ENCODE measurements at regions not wholly inside any gene's neighbourhood (a gene's known extent, or its start where the extent isn't known, plus 50 kb on each side); places are given as distances from the start of the nearest gene placed in this dataset.

DNA sequence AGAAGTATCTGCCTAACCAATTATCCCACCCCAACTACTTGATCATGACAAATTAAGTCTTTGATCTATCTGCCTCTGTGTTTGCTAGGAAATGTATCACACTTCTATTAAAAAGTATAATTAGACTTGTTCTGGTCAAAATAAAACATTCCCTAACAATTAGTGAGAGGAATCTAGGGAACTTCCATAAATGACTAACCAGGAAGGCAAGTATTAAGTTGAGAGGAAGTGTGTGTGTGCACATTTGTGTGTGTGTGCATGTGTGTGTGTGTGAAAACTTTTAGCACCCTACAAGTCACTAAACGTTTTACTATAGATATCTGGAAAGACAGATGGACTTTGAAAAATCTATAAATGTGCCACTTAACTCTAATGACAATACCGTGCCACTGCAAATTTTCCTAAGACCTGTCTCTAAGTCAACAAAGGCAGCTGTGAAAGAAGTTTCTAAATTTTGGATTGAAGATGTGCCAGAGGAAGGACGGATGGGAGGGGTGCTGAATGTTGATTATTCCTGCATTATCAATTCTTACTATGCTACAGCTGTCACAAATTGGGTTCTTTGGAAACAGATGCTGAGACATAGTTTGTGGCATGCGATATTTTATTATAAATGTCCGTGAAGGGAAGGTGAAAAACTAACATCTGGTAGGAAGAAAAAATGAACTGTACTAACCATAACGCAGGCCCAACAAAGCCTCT, 567.1 kb downstream of the PTPRC start:
- no peaks in the 10 kb centered on the region for H3K4me1 Mint-ChIP-seq (ENCODE audit: low read depth, unreplicated experiment)

DNA sequence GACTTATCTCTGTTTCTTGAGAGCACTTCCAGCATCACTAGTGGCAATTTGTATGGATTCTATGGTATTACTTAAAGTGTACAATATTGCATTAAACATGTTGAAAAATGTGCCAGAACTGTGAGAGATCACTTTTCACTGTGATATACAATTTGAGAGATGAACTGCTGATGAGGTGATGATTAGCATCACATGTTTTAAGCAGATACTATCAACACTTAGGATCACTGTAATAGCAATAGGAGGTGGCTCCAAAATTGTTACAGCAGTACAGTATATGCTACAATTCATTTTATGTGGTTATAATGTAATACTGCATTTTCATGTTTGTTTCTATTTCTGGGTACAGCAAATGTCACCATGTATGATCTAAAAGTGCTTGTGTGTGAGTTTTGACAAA, 570.0 kb downstream of the PTPRC start:
- no peak for TF ChIP-seq EZH2 (IDR thresholded peaks at IDR 0.05; ENCODE audit: insufficient read depth, low read length)
- TF ChIP-seq, protein P1, sequence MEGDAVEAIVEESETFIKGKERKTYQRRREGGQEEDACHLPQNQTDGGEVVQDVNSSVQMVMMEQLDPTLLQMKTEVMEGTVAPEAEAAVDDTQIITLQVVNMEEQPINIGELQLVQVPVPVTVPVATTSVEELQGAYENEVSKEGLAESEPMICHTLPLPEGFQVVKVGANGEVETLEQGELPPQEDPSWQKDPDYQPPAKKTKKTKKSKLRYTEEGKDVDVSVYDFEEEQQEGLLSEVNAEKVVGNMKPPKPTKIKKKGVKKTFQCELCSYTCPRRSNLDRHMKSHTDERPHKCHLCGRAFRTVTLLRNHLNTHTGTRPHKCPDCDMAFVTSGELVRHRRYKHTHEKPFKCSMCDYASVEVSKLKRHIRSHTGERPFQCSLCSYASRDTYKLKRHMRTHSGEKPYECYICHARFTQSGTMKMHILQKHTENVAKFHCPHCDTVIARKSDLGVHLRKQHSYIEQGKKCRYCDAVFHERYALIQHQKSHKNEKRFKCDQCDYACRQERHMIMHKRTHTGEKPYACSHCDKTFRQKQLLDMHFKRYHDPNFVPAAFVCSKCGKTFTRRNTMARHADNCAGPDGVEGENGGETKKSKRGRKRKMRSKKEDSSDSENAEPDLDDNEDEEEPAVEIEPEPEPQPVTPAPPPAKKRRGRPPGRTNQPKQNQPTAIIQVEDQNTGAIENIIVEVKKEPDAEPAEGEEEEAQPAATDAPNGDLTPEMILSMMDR (IDR thresholded peaks at IDR 0.05; ENCODE audit: insufficient read depth, low read depth, low read length) = no peak
- H3K27me3 ChIP-seq (ENCODE audit: insufficient read depth, low read length) = no peaks in the 10 kb centered on the region
- no peak overlapping the region for H3K4me3 ChIP-seq (ENCODE audit: insufficient read depth, low read depth, low read length)
- Mint-ChIP-seq H3K27me3 (ENCODE audit: low read depth, unreplicated experiment) (no peaks in the 10 kb centered on the region), H3K4me1 (ENCODE audit: low read depth, unreplicated experiment) (no peaks in the 10 kb centered on the region), H3K27ac (ENCODE audit: unreplicated experiment) (no peak overlapping the region), H3K36me3 (ENCODE audit: low read depth, unreplicated experiment) (no peaks in the 10 kb centered on the region), H3K9me3 (ENCODE audit: unreplicated experiment) (no peaks in the 10 kb centered on the region), H3K4me3 (ENCODE audit: unreplicated experiment) (no peak overlapping the region)
- H3K79me2 ChIP-seq (ENCODE audit: insufficient read depth, low read length) = no peaks in the 10 kb centered on the region
- H4K20me1 ChIP-seq (ENCODE audit: insufficient read depth, low read length) = no peaks in the 10 kb centered on the region
- H3K4me2 ChIP-seq (ENCODE audit: low read length) = no peak overlapping the region
- H3K27ac ChIP-seq (ENCODE audit: low read depth, low read length) = no peak overlapping the region
- FAIRE-seq (no peak), DNase-seq (ENCODE audit: low read depth) (no peak)
- H3K9ac ChIP-seq (ENCODE audit: low read length) = no peak overlapping the region
- H2AFZ ChIP-seq (ENCODE audit: low read depth, low read length) = no peak overlapping the region
- no peaks in the 10 kb centered on the region for H3K4me1 ChIP-seq (ENCODE audit: insufficient read depth, low read length)
- H3K9me3 ChIP-seq (ENCODE audit: insufficient read depth, low read depth, low read length) = no peaks in the 10 kb centered on the region
- no peaks in the 10 kb centered on the region for H3K36me3 ChIP-seq (ENCODE audit: insufficient read depth, low read length)

More for the DNA sequence above, 567.1 kb downstream of the PTPRC start:
- Mint-ChIP-seq H3K9me3 (ENCODE audit: unreplicated experiment) (no peaks in the 10 kb centered on the region), H3K4me3 (ENCODE audit: unreplicated experiment) (no peak overlapping the region), H3K36me3 (ENCODE audit: low read depth, unreplicated experiment) (no peaks in the 10 kb centered on the region), H3K27ac (ENCODE audit: unreplicated experiment) (no peak overlapping the region), H3K27me3 (ENCODE audit: low read depth, unreplicated experiment) (no peaks in the 10 kb centered on the region)
- H4K20me1 ChIP-seq (ENCODE audit: insufficient read depth, low read length) = no peaks in the 10 kb centered on the region
- H3K79me2 ChIP-seq (ENCODE audit: insufficient read depth, low read length) = no peaks in the 10 kb centered on the region
- no peaks in the 10 kb centered on the region for H3K4me1 ChIP-seq (ENCODE audit: insufficient read depth, low read length)
- TF ChIP-seq, protein P1 (IDR thresholded peaks at IDR 0.05; ENCODE audit: insufficient read depth, low read depth, low read length) = no peak
- no peak for TF ChIP-seq EZH2 (IDR thresholded peaks at IDR 0.05; ENCODE audit: insufficient read depth, low read length)
- DNase-seq (ENCODE audit: low read depth) (no peak), FAIRE-seq (no peak)
- H3K36me3 ChIP-seq (ENCODE audit: insufficient read depth, low read length) = no peaks in the 10 kb centered on the region
- no peak overlapping the region for H3K27ac ChIP-seq (ENCODE audit: low read depth, low read length)
- H3K9ac ChIP-seq (ENCODE audit: low read length) = no peak overlapping the region
- no peaks in the 10 kb centered on the region for H3K27me3 ChIP-seq (ENCODE audit: insufficient read depth, low read length)
- no peak overlapping the region for H3K4me2 ChIP-seq (ENCODE audit: low read length)
- no peak overlapping the region for H3K4me3 ChIP-seq (ENCODE audit: insufficient read depth, low read depth, low read length)
- H3K9me3 ChIP-seq (ENCODE audit: insufficient read depth, low read depth, low read length) = no peaks in the 10 kb centered on the region
- no peak overlapping the region for H2AFZ ChIP-seq (ENCODE audit: low read depth, low read length)

DNA sequence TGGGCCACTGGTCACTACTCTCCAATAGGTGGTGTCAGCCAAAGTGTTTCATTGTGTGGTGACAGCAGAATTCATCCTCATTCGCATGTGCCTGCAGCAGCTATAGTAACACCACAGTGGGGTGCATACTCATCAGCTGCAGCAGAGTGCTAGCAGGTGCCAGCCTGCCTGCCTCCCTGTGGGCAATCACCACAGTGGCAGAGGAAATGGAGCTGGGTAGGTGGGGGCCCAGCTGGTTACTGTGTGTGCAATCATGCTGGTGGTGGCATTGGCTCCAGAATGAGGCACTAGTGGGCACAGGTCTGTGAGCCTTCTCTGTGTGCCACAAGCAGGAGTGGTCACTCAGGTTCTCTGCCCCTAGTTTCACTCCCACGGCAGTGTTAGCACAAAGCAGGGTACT, 579.2 kb downstream of the PTPRC start:
- no peaks in the 10 kb centered on the region for H3K9me3 ChIP-seq (ENCODE audit: insufficient read depth, low read depth, low read length)
- H3K27ac ChIP-seq (ENCODE audit: low read depth, low read length) = no peak overlapping the region
- H3K27me3 Mint-ChIP-seq (ENCODE audit: low read depth, unreplicated experiment) = peaks cover 2% of the 10 kb centered on the region
- no peaks in the 10 kb centered on the region for H3K4me1 Mint-ChIP-seq (ENCODE audit: low read depth, unreplicated experiment)
- H3K4me3 ChIP-seq (ENCODE audit: insufficient read depth, low read depth, low read length) = no peak overlapping the region
- no peak overlapping the region for H2AFZ ChIP-seq (ENCODE audit: low read depth, low read length)
- no peak overlapping the region for H3K4me3 Mint-ChIP-seq (ENCODE audit: unreplicated experiment)
- no peak overlapping the region for H3K27ac Mint-ChIP-seq (ENCODE audit: unreplicated experiment)
- DNase-seq (ENCODE audit: low read depth) (no peak), FAIRE-seq (no peak)
- no peak for TF ChIP-seq EZH2 (IDR thresholded peaks at IDR 0.05; ENCODE audit: insufficient read depth, low read length)
- TF ChIP-seq, protein P1 (IDR thresholded peaks at IDR 0.05; ENCODE audit: insufficient read depth, low read depth, low read length) = no peak
- no peaks in the 10 kb centered on the region for H3K4me1 ChIP-seq (ENCODE audit: insufficient read depth, low read length)
- no peaks in the 10 kb centered on the region for H3K36me3 ChIP-seq (ENCODE audit: insufficient read depth, low read length)
- no peaks in the 10 kb centered on the region for H3K79me2 ChIP-seq (ENCODE audit: insufficient read depth, low read length)
- H4K20me1 ChIP-seq (ENCODE audit: insufficient read depth, low read length) = no peaks in the 10 kb centered on the region
- H3K4me2 ChIP-seq (ENCODE audit: low read length) = no peak overlapping the region
- H3K9ac ChIP-seq (ENCODE audit: low read length) = no peak overlapping the region
- H3K36me3 Mint-ChIP-seq (ENCODE audit: low read depth, unreplicated experiment) = no peaks in the 10 kb centered on the region
- H3K9me3 Mint-ChIP-seq (ENCODE audit: unreplicated experiment) = no peaks in the 10 kb centered on the region
- no peaks in the 10 kb centered on the region for H3K27me3 ChIP-seq (ENCODE audit: insufficient read depth, low read length)

Measured in astrocyte (in vitro differentiated cells and primary cell).